Ureter (tissue), 1 donor: ENCODE measurements at regions not wholly inside any gene's neighbourhood (a gene's known extent, or its start where the extent isn't known, plus 50 kb on each side); places are given as distances from the start of the nearest gene placed in this dataset.
A peak's percentile ranks its signal among the peaks of the same experiment; 100 is the strongest.
"Not testable (repeated sequence)": the region's sequence is repeated elsewhere in the genome, so short reads cannot be mapped to it uniquely, and the experiment has no call there.

Source experiments
- DNase-seq: peaks from one replicate; pipeline ENCODE4 v3.0.0-alpha.2; 2020; ENCODE audit warnings: low spot score
- donor health status: DM: yes; HTN: yes; CAD: no.

GRCh38 chr6:78799682-78800081 is 67.7 kb upstream of the IRAK1BP1 start:
- no peak for DNase-seq

GRCh38 chr6:78806792-78807191 is 60.6 kb upstream of the IRAK1BP1 start:
- DNase-seq, result not testable (repeated sequence)

- not testable (repeated sequence) for DNase-seq
These were observed 59.5 kb upstream of the IRAK1BP1 start for GRCh38 chr6:78807655-78808355.

- DNase-seq, result no peak
These were observed 58.9 kb upstream of the IRAK1BP1 start for GRCh38 chr6:78808356-78808891.

GRCh38 chr6:78808933-78809332 is 58.4 kb upstream of the IRAK1BP1 start:
- DNase-seq, result no peak

DNA sequence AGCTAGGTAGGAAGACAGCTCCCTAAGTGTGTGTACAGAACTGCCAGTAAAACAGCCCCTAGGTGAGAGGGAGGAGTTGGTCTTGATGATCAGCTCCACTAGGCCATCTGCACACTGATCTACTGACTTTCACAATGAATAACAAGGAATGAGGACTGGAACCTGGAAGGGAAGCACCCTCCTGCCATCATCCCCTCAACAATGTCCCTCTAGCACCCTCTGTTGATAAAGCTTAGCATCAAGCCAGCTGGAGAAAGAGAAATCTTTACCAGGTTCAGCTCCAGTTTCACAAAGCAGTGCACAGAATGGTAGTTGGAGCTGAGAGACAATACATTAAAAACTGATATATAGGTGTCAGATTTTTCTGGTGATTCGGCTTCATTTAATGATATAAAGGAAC is 57.2 kb upstream of the IRAK1BP1 start:
- DNase-seq, result no peak

GRCh38 chr6:78810698-78811097 is 56.7 kb upstream of the IRAK1BP1 start:
- peak; percentile 51 for DNase-seq
